NCI-H2227 treated with DMSO at 0.1 percent for 48 hours (cell line): ENCODE measurements at regions not wholly inside any gene's neighbourhood (a gene's known extent, or its start where the extent isn't known, plus 50 kb on each side); places are given as distances from the start of the nearest gene placed in this dataset.

Experiments
- DNase-seq: peaks from one replicate; lab custom pipeline; 2025; lab: John Stamatoyannopoulos, UW

DNA sequence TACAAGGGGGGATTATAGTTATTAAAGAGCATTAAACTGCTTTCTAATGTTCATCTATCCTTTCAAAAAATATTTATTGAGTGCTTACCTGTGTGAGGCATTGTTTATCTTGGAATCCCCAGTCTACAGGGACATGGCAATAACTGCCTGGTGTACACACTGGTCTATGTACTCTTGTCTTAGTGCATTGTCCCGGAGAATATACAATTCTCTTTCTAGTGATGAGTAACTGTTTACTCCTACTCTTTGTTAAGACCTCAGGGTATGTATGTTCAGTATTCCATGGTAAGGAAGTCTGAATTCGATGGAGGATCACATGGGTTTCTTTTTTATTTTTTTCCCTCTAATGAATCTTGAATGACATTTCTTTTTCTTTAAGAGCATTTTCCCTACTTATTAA, 772.4 kb upstream of the NR2F2 start:
- DNase-seq = no peak

DNA sequence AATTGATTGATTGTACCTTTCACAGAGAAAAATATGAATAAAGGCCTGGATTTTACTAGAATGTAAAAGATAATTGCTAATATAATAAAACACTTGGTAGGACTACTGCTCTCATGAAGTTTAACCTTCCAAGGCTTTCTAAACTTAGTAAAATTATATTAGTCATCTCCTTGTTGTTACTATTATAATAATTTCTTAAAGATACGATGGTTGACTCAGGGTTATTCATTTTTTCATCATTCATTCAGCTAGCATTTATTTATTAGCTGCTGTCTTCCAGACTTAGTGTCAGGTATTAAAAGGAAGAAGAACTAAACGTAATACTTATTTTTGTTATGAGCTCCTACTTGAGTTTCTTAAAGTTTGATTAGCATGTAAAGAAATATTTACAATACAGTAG, 771.6 kb upstream of the NR2F2 start:
- DNase-seq = no peak

DNA sequence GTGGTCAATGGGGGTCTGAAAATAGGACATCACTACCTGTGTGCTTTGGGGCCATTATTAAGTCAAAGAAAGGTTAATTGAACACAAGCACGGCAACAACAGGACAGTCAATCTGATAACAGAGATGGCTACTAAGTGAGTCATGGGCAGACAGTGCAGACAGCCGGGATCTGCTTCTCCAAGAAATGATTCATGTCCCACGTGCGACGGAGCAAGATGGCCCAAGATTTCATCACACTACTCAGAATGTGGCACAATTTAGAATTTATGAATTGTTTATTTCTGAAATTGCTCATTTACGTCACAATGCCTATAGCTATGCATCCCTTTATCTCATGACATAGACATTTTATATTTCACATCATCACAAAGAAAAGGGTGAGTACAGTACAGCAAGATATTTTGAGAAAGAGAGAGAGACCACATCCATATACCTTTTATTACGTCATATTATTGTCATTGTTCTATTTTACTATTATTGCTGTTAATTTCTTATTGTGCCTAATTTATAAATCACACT, 770.6 kb upstream of the NR2F2 start:
- DNase-seq = no peak

DNA sequence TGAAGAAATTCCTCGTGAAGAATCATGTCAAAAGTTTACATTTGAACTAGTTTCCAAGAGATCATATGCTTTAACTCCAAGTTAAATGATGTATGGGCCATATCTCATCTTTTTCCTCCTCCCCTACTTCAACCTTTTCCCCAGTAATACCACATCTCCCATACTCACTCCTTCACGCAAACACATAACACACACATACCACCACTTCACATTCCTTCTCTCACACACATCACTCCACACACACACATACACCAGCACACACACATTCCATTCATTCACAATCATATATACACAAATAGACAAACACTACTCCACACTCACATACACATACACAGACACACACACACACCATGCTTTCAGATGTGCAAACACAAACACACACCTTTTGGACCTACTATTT, 769.0 kb upstream of the NR2F2 start:
- DNase-seq = no peak

DNA sequence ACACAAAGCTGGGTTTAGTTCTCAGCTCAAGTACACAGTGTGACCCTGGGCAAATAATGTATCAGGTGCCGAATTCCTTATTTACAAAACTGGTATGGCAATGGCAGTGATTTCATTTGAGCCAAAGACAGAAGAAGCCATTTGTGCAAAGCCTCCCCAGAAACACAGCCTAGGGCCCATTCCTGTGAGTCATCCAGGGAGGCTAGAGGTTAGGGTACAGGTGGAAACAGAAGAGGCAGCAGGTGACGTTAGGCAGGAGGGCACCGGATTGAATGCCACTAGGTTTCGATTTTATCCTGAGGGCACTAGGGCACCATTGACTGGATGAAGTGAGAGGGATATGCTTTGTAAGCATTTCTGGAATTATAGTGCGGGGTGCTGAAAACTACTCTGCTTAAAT, 766.9 kb upstream of the NR2F2 start:
- no peak for DNase-seq

DNA sequence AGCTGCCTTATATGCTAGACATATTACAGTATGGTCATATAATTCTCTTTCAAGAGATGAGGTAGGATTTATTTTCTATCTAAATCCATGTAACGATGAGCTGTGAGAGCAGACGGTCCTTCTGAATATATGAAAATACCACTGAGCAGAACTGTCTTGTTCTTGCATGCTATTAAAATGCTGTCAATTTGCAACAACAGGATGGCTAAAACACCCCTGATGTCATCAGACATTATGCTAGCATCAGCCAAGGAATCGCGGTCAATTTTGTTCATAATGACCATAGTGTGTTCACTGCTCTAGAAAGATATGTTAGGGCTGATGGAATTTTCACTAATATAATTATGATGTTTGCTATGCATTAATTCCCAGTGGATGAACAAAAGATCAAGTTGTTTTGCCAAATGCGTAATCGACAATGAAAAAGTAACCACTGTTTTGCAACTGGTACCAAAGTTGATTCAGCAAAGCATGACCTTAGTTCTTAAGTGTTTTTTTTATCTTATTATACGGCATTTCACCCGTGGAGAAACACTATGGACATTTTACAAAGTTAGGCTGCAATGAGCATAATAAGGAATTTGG, 765.4 kb upstream of the NR2F2 start:
- DNase-seq = no peak

DNA sequence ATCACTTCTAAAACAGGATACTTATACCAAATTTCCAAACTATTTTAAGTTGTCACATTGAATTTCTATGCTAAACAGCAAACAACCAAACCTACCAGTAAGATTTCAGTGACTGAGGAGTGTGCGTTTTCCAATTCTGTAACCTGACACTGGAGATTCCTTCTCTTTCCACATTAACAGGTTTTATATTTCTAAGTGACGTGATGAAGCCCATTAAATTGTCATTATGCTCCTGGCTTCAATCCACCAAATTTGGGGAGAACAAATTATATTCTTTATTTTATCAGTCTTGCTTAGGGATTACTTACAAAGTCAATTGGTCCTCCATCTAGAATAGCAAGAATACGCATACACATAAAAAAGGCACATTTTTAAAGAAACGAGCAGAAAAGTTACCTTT, 764.8 kb upstream of the NR2F2 start:
- no peak for DNase-seq

DNA sequence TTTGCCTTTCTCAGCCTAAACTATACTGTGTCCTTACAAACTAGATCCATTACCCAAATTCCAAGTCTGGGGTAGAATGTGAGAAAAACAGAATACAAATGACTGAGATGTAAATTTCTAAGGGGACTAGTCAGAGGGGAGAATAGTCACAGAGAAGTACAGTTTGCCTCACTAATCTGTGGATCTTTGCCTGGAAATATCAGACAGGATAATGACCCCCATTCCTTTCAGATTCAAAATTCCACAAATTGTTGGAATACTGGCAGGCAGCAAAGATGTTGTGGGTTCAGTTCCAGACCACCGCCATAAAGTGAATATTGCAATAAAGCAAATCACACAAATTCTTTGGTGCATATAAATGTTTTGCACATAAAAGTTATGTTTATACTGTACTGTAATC, 762.8 kb upstream of the NR2F2 start:
- DNase-seq = no peak

DNA sequence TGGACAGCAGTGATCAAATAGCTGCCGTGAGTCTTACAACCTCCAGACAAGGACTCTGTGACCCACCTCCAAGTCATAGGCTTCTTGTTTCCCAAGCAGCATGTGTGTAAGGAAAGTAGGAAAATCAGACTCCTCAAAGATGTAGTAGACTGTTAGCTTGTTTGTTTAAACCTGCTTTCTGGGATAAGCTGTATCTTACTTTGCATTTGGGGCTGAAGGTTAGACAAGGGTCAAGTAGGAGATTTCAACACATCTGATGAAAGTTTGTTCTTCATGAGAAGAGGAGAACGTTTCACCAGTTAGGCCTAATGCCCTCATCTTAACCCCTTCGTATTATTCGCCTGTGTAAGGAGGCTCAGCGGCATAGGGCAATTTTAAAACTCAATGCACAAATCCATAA, 756.4 kb upstream of the NR2F2 start:
- DNase-seq = no peak

DNA sequence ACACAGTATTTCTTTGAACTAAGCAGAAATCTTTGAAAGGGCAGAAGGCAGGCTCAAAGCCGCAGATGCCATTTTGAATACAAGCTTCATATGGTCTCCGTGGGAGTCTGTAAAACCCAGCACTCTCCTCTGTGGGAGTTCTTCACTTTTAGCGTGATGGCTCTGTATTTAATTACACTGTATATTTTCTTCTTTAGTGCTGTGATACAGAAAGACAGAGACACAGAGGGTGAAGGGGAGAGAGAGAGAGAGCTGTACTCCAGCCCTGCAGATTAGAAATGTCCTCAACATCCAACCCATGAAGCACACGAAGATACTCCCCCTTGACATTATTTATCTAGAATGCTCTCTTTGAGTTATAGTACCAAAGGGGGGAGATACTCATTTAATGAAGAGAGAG, 752.6 kb upstream of the NR2F2 start:
- DNase-seq = no peak

DNA sequence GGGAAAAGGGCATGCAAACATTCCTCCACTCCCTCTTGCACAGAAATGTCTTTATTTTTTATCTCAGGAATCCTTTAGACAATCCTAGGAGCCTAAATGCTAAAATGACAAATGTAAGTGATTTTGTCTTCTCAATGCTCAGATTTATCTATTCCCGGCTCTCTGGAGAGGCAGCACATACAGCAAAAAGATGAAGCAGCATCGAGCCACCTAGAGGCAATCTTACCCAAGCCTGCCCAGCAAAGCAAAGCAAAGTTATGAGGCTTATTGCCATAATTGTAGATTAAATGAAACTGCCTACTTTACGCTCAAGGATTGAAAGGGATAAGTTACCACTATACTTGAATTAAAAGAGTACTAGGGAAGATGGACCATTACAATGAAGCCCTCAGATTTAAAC, 750.4 kb upstream of the NR2F2 start:
- no peak for DNase-seq

DNA sequence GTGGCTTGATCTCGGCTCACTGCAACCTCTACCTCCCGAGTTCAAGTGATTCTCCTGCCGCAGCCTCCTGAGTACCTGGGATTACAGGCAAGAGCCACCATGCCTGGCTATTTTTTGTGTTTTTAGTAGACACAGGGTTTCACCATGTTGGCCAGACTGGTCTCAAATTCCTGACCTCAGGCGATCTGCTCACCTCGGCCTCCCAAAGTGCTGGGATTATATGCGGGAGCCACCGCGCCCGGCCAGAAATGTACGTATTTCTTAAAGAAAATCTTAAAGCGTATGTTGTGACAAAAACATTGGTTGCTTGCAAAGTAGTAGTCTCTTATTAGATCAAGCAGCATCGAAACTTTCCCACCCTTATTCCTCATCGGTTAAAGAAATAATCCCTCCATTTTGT, 748.9 kb upstream of the NR2F2 start:
- DNase-seq = no peak

DNA sequence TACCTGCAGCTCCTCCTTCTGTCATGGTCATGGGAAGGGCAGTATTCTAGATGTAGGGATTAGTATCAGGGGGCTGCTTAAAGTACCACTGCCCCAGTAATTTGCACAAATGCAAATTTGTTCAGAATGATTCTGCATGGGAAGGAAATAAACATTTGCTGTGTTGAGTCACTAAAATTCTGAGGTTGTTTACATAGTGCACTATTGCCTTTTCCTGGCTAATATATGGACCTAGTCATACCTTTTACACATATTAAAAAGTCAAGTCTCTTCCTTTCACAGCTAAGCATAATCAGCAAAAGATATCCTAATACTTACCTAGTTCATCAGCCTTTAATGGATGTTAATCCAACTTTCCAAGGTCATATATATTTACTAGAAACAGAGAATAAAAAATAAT, 746.4 kb upstream of the NR2F2 start:
- DNase-seq = no peak

DNA sequence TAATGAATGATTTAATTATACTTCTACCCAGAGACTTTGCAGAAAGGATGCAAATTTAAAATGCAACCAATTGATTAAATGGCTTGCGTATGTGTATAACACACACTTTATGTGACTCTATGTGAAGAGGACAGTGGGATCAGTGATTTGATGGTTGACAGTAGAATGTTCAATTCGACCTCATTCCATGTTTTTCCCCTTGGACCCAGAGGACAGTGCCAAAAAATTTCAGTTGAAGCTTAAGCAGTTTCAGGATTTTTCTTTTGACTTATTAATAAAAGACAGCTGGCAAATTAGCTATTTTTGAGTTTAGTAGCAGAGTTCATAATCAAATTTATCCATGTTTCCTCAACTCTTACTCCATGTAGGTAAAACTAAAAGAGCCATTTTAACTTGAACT, 742.4 kb upstream of the NR2F2 start:
- DNase-seq = no peak

DNA sequence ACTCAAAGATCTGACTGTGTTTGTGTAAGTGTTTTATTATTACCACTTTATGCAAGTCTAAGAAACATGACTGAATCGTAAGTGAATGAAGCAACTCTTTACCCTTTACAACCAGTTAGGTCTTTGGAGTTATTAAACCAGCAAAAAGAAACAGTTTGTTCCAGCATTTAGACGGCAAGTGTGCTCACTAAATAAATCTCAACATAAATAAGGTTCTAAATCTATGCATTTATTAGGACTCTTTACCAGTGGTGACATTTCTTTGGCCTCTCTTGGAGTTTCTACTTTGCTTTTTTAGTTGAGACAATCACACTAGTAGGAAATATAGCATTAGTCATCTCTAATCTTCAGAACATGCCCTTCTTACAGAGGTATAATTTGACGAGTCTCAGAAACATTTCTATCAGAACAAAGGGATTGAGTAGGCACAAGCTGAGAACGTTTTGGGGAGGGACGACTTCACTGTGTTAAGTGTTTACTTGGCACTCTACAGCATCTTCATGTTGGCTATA, 739.9 kb upstream of the NR2F2 start:
- no peak for DNase-seq

DNA sequence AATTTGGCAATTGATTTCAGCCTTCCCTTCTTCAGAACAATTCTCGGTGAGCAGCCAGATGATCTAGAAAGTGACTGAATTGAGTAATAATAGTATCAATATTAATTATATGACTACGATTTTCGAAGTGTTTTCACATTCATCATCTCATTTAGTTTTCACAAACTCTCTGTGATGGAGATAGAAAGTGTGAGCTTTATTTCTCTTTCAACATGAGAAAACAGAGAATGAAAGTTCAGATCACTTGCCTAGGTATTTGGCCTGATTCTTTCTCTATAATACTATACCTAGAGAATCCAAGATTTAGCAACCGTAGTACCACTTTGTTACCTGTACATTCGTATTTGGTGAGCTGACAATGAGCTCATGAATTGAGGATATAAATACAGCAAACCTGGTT, 739.2 kb upstream of the NR2F2 start:
- DNase-seq = no peak

DNA sequence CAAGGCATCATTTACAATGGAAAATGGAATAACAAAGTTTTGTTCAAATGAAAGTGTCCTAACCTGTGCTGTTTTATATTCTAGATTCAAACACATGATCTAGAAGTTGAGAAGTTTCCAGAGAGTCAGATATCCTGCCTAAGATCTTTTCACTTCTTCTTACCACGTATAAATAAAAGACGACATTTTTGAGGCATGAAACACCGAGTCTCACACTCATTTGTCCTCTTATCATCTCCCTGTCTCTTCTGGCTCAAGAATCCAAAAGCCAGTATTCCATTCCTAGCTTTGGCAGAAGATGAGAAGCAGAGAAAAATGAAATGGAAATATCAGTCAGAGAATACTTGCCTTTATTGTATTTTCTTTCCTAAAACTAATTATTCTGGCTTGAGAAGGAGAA, 738.6 kb upstream of the NR2F2 start:
- DNase-seq = no peak

DNA sequence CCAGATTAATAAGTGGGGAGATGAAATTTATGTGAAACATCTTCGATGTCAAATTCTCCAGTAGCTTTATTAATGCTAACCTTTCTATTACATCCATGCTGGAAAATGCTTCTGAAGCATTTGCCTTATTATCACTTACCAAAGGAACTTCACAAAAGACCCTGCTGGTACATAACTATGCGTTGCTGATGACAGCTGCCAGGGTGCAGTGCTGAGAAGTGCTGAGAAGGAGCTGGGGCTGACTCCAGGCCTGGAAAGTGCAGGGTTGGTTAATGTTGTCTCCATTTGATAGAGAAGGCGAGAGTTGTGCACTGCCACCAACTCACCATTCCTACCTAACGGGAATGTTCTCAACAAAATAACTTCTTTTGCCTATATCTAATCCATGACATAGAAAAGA, 736.0 kb upstream of the NR2F2 start:
- no peak for DNase-seq

DNA sequence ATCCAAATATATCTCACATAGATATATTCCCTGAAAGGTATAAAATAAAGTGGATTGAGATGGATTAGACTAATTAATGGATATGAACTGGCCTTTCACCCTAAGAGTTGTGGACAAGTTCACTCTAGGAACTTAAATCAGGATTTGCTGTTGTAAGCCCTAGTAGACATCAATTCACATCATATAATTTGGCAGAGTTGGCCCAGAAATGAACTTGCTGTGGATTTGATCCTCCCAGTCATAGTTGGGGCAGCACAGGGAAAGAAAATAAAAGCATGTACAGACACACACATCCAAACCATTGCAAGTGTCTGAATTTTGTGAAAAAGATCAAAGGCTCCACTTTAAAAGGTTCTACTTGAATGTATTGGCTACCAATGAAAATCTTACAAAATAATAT, 734.7 kb upstream of the NR2F2 start:
- no peak for DNase-seq

DNA sequence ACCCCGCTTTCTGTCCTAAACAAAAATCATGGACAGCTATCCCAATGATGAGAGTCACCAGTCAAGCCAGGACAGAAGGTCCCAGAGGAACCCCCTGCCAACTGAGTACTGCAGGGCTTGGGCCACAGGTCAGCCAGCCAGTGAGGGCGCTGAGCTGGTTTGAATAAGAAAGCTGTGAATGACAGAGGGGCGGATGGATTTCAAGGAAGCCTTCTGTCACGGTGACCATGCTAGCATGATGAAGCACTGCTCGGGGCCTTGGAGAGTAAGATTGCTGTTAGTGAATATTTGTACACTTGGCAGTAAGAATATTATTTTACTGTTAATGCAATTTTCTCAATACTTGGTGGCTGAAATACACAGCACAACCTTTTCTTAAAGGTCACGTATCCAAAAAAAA, 734.0 kb upstream of the NR2F2 start:
- no peak for DNase-seq

DNA sequence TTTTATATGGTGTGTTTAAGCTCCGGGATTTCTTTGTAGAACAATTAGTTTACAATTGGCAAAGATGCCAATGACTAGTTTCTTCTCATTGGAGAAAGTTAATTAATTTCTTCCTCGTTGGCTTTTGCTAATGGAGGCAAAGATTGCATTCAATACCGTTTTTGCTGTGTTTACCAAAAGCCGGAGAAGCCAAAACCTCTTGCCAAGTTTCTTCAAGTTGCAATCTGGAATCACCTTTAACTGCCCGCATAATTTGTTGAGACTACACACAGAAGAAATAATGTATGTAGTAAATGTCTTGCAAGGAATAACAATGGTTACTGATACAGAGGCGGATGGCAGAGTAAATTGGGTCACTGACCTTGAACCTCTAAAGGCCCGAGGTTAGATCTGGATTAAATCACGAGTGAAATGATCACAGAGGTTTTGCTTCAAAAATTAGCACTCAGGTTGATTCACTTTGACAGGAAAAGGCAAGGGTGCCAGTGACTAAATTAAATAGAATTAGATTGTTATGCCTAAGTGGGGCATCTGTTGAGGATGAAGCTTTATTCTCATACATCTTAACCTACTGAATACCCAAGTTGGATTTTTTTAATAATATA, 732.1 kb upstream of the NR2F2 start:
- DNase-seq = no peak

DNA sequence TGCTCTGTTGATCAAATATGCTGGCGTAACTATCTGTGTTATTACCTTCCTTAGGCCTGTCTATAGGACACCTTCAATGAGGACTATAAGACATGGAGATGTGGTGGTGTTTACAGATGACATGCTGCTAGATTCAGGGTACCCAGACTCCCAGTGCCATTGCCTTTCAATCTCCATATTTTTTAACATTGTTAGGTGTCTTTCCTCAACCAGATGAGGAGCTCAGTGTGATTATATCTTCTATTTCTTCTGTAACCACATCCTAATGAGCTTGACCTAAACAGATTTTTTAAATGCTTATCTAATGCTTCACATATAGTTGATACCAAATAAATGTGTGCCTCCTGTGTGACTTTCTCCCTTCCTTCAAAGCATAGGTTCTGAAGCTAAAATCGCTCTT, 730.1 kb upstream of the NR2F2 start:
- no peak for DNase-seq

DNA sequence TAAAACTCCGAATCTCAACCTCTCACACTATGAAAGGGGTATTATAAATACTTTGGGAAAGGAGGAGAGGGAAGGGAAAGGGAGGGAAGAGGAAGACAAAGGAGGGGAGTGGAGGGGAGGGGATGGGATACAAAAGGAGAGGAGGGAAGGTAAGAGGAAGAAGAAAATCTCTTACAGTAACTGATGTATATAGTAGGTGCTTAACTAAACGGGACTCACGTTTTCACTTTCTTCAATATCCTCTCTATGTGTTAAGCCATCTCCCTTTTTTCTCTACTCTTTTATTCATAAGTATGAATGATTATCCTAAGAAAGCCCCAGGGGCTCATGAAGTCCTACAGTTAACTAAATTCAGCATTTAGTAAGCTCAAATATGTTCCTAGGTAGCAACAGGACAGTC, 729.6 kb upstream of the NR2F2 start:
- DNase-seq = no peak

DNA sequence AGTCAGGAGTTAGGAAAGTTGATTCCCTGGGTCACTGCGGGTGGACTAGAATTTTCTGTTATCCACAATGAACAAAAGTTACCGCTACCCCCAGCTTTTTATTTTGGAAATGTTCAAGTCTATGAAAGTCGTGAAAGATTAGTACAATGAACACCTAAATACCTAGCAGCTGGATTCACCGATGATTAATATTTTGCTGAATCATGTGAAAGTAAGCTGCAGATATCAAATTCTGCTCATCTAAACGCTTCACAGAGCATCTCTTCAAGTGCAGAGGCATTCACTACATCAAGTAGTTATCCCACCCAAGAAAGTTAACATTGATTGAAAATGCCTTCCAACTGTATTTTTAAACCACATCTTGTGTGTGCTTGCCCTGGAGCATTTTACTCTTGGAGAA, 729.0 kb upstream of the NR2F2 start:
- no peak for DNase-seq
